ENCODE measurements at regions not wholly inside any gene's neighbourhood (a gene's known extent, or its start where the extent isn't known, plus 50 kb on each side); places are given as distances from the start of the nearest gene placed in this dataset.

DNA sequence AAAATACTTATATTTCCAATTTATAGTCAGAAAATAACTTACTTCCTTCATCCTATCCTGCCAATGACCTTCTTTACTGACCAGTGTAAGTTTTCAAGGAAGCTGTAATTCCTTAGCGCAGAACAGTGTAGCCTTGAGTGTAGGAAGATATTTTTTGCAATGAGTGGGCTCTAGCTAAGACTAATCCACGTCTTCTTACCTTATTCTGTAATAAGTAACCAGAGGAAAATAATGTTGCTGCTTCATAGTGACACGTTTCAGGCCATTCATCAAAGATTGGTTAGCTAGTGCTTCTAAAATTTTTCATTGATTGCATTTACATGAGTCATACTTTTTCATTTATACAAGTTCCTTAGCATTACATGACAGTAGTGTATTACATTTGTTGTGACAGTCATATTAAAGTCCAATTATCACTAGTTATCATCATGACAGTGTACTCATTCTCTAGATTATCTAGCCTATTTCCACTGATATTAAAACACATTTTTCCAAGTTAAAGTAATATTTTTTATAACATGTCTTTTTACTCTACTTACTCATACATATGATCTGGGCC lies 403.8 kb upstream of the EPHA3 start:
- Histone ChIP-seq H3K79me2 (ENCODE audit: low read length) (no peaks in the 10 kb centered on the region), H3K36me3 (replicated peaks; ENCODE audit: low read depth, low read length) (no peaks in the 10 kb centered on the region), H3K4me3 (ENCODE audit: low read length) (no peak overlapping the region), H3K27ac (ENCODE audit: low read length) (no peak overlapping the region), H3K4me2 (ENCODE audit: low read length) (no peak overlapping the region), H4K20me1 (ENCODE audit: insufficient read depth, low read length) (no peaks in the 10 kb centered on the region), H3K27me3 (ENCODE audit: low read depth, low read length) (no peaks in the 10 kb centered on the region), H3K4me1 (ENCODE audit: low read length) (0 out of 2 replicates have a peak, but pooled peaks cover 3% of the 10 kb centered on the region), H3K9ac (ENCODE audit: low read length) (no peak overlapping the region), H2AFZ (ENCODE audit: low read depth, low read length) (no peak overlapping the region), H3K9me3 (ENCODE audit: insufficient read depth, low read length) (no peaks in the 10 kb centered on the region)
- TF ChIP-seq, protein P1, sequence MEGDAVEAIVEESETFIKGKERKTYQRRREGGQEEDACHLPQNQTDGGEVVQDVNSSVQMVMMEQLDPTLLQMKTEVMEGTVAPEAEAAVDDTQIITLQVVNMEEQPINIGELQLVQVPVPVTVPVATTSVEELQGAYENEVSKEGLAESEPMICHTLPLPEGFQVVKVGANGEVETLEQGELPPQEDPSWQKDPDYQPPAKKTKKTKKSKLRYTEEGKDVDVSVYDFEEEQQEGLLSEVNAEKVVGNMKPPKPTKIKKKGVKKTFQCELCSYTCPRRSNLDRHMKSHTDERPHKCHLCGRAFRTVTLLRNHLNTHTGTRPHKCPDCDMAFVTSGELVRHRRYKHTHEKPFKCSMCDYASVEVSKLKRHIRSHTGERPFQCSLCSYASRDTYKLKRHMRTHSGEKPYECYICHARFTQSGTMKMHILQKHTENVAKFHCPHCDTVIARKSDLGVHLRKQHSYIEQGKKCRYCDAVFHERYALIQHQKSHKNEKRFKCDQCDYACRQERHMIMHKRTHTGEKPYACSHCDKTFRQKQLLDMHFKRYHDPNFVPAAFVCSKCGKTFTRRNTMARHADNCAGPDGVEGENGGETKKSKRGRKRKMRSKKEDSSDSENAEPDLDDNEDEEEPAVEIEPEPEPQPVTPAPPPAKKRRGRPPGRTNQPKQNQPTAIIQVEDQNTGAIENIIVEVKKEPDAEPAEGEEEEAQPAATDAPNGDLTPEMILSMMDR (IDR thresholded peaks at IDR 0.05; ENCODE audit: low read depth, low read length): no peak
- TF ChIP-seq EZH2phosphoT487 (IDR thresholded peaks at IDR 0.05; ENCODE audit: low read depth): no peak

DNA sequence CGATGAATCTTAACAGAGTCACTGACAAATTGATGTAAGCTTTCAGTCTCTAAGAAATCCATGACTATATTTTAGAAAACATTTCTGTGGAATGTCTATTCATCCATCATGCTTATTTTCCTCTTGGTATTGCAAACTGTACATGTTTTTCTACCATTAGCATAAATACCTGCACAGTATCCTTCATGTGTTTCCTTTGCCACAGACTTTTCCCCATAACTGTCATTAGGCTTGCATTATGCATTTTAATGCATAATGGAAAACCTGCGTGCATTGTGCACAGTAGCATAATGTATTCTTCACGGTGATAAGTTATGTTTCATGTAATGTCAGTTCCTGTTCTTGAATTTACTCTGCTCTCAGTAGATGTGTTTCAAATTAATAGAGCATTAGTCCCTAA lies 403.1 kb upstream of the EPHA3 start:
- Histone ChIP-seq H3K27me3 (ENCODE audit: low read depth, low read length) (no peaks in the 10 kb centered on the region), H3K4me3 (ENCODE audit: low read length) (no peak overlapping the region), H3K79me2 (ENCODE audit: low read length) (no peaks in the 10 kb centered on the region), H3K36me3 (replicated peaks; ENCODE audit: low read depth, low read length) (no peaks in the 10 kb centered on the region), H3K4me1 (ENCODE audit: low read length) (0 out of 2 replicates have a peak, but pooled peaks cover 3% of the 10 kb centered on the region), H3K9me3 (ENCODE audit: insufficient read depth, low read length) (no peaks in the 10 kb centered on the region), H3K4me2 (ENCODE audit: low read length) (no peak overlapping the region), H4K20me1 (ENCODE audit: insufficient read depth, low read length) (no peaks in the 10 kb centered on the region), H2AFZ (ENCODE audit: low read depth, low read length) (no peak overlapping the region), H3K9ac (ENCODE audit: low read length) (no peak overlapping the region), H3K27ac (ENCODE audit: low read length) (no peak overlapping the region)
- TF ChIP-seq, protein P1 (IDR thresholded peaks at IDR 0.05; ENCODE audit: low read depth, low read length): no peak
- no peak for TF ChIP-seq EZH2phosphoT487 (IDR thresholded peaks at IDR 0.05; ENCODE audit: low read depth)

DNA sequence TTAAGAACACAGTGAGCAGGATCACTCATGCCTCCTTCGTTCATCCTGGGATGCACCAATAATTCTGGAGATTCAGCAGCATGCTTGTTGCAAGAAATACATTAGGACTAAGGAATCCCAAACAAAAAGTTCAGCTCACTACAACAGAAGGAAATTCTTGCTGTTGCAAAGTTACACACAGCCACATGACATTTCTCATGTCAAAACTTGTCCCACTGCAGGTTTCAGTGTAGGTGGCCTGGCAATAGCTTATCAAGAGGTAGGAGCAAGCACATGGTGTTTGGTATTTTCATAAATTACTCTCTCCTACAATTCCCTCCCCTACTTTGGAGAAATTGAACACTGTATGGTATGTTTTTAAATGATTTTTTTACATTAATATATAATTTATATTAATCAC lies 399.6 kb upstream of the EPHA3 start:
- Histone ChIP-seq H3K27ac (ENCODE audit: low read length) (no peak overlapping the region), H3K36me3 (replicated peaks; ENCODE audit: low read depth, low read length) (no peaks in the 10 kb centered on the region), H3K27me3 (ENCODE audit: low read depth, low read length) (no peaks in the 10 kb centered on the region), H3K4me3 (ENCODE audit: low read length) (no peak overlapping the region), H2AFZ (ENCODE audit: low read depth, low read length) (no peak overlapping the region), H3K4me2 (ENCODE audit: low read length) (no peak overlapping the region), H3K9me3 (ENCODE audit: insufficient read depth, low read length) (no peaks in the 10 kb centered on the region), H3K79me2 (ENCODE audit: low read length) (no peaks in the 10 kb centered on the region), H3K9ac (ENCODE audit: low read length) (no peak overlapping the region), H3K4me1 (ENCODE audit: low read length) (0 out of 2 replicates have a peak, but pooled peaks cover 3% of the 10 kb centered on the region), H4K20me1 (ENCODE audit: insufficient read depth, low read length) (no peaks in the 10 kb centered on the region)
- TF ChIP-seq, protein P1 (IDR thresholded peaks at IDR 0.05; ENCODE audit: low read depth, low read length): no peak
- no peak for TF ChIP-seq EZH2phosphoT487 (IDR thresholded peaks at IDR 0.05; ENCODE audit: low read depth)

DNA sequence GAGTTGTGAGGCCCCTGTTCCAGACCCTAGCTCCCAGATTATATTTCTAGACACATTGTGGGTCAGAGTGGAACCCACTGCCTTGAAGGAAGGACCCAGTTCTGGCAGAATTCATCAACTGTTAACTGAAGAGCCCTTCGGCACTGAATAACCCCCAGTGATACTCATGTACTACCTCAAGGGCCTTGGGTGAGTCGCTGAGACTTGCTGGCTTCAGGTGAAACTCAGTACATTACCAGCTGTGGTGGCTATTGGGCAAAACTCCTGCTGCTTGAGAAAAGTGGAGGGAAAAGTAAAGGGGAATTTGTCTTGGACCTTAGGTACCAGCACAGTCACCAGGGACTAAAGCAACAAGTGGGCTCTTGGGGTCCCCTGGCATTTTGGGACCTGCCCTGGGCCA lies 394.9 kb upstream of the EPHA3 start:
- no peaks in the 10 kb centered on the region for H3K27me3 ChIP-seq (ENCODE audit: low read depth, low read length)
- H3K36me3 ChIP-seq (replicated peaks; ENCODE audit: low read depth, low read length): no peaks in the 10 kb centered on the region
- no peak overlapping the region for H2AFZ ChIP-seq (ENCODE audit: low read depth, low read length)
- no peak overlapping the region for H3K4me3 ChIP-seq (ENCODE audit: low read length)
- no peaks in the 10 kb centered on the region for H3K79me2 ChIP-seq (ENCODE audit: low read length)
- H3K9ac ChIP-seq (ENCODE audit: low read length): no peak overlapping the region
- H3K4me1 ChIP-seq (ENCODE audit: low read length): no peaks in the 10 kb centered on the region
- H4K20me1 ChIP-seq (ENCODE audit: insufficient read depth, low read length): no peaks in the 10 kb centered on the region
- H3K27ac ChIP-seq (ENCODE audit: low read length): no peak overlapping the region
- TF ChIP-seq, protein P1 (IDR thresholded peaks at IDR 0.05; ENCODE audit: low read depth, low read length): no peak
- TF ChIP-seq EZH2phosphoT487 (IDR thresholded peaks at IDR 0.05; ENCODE audit: low read depth): no peak
- no peak overlapping the region for H3K4me2 ChIP-seq (ENCODE audit: low read length)
- no peaks in the 10 kb centered on the region for H3K9me3 ChIP-seq (ENCODE audit: insufficient read depth, low read length)

All from OCI-LY3 (cell line).